OCI-LY1 (cell line): ENCODE measurements at regions not wholly inside any gene's neighbourhood (a gene's known extent, or its start where the extent isn't known, plus 50 kb on each side); places are given as distances from the start of the nearest gene placed in this dataset.

ENCODE experiments used
- CTCF ChIP-seq: fragments of 200-600 bp; sonication (generic), shearing (Covaris generic); IDR thresholded peaks from 2 replicates; pipeline ENCODE4 v1.5.1; 2017; ENCODE audit warnings: mild to moderate bottlenecking, antibody characterized with exemption, low read length, moderate library complexity, mixed read lengths
- EZH2 ChIP-seq: fragments of 200-600 bp; sonication (generic), shearing (Covaris generic); IDR thresholded peaks from 2 replicates; pipeline ENCODE4 v1.8.0; 2017; ENCODE audit warnings: borderline replicate concordance, mixed run types, mild to moderate bottlenecking, antibody characterized with exemption, low read length, moderate library complexity, mixed read lengths

- TF ChIP-seq CTCF (no peak), EZH2 (no peak)
Observed at GRCh38 chr5:4981608-4982007, 158.5 kb upstream of the ADAMTS16 start.
